ENCODE measurements at regions not wholly inside any gene's neighbourhood (a gene's known extent, or its start where the extent isn't known, plus 50 kb on each side); places are given as distances from the start of the nearest gene placed in this dataset.

- no peak overlapping the region for H3K4me3 ChIP-seq
- no peak for DNase-seq (ENCODE audit: low read depth, low spot score)
- no peak overlapping the region for H3K9ac ChIP-seq (ENCODE audit: insufficient read length)
- no peaks in the 10 kb centered on the region for H3K9me3 ChIP-seq (ENCODE audit: low read depth, low read length)
- TF ChIP-seq EZH2 (IDR thresholded peaks at IDR 0.05) (no peak), POLR2AphosphoS5 (IDR thresholded peaks at IDR 0.05; ENCODE audit: borderline replicate concordance, low read depth, low read length) (no peak), FOXP2 (optimal IDR thresholded peaks at IDR 0.05; ENCODE audit: control extremely low read depth, extremely low read length, insufficient read depth) (no peak)
- no peaks in the 10 kb centered on the region for H3K36me3 ChIP-seq (ENCODE audit: insufficient read depth, low read length)
- no peak overlapping the region for H3K27ac ChIP-seq
Observed at GRCh38 chr4:119781044-119781443, 152.4 kb upstream of the PDE5A start.

- Histone ChIP-seq H3K4me3 (no peak overlapping the region), H3K9ac (ENCODE audit: insufficient read length) (no peak overlapping the region), H3K27ac (no peak overlapping the region), H3K36me3 (ENCODE audit: insufficient read depth, low read length) (no peaks in the 10 kb centered on the region), H3K9me3 (ENCODE audit: low read depth, low read length) (no peaks in the 10 kb centered on the region)
- TF ChIP-seq FOXP2 (optimal IDR thresholded peaks at IDR 0.05; ENCODE audit: control extremely low read depth, extremely low read length, insufficient read depth) (no peak), EZH2 (IDR thresholded peaks at IDR 0.05) (no peak), POLR2AphosphoS5 (IDR thresholded peaks at IDR 0.05; ENCODE audit: borderline replicate concordance, low read depth, low read length) (no peak)
- DNase-seq (ENCODE audit: low read depth, low spot score) = no peak
Observed at GRCh38 chr4:119774840-119775239, 146.2 kb upstream of the PDE5A start.

DNA sequence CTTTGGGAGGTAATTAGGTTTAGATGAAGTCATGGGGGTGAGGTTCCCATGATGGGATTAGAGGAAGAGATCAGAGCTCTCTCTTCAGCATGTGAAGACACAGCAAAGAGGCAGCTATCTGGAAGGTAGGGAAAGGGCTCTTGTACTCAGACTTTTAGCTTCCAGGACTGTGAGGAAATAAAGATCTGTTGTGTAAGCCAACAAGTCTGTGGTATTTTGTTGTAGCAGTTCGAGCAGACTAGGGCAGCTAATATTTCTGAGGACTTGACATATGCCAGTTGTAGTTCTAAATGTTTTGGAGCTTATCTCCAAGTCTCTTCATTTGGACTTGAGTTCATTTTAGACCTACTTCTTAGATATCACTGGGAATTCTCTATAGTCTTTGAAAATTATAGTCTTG is 137.3 kb upstream of the PDE5A start:
- H3K9me3 ChIP-seq (ENCODE audit: low read depth, low read length) = no peaks in the 10 kb centered on the region
- H3K9ac ChIP-seq (ENCODE audit: insufficient read length) = no peak overlapping the region
- DNase-seq (ENCODE audit: low read depth, low spot score) = no peak
- no peak overlapping the region for H3K4me3 ChIP-seq
- no peak overlapping the region for H3K27ac ChIP-seq
- TF ChIP-seq FOXP2 (optimal IDR thresholded peaks at IDR 0.05; ENCODE audit: control extremely low read depth, extremely low read length, insufficient read depth) (no peak), POLR2AphosphoS5 (IDR thresholded peaks at IDR 0.05; ENCODE audit: borderline replicate concordance, low read depth, low read length) (no peak), EZH2 (IDR thresholded peaks at IDR 0.05) (no peak)
- no peaks in the 10 kb centered on the region for H3K36me3 ChIP-seq (ENCODE audit: insufficient read depth, low read length)

DNA sequence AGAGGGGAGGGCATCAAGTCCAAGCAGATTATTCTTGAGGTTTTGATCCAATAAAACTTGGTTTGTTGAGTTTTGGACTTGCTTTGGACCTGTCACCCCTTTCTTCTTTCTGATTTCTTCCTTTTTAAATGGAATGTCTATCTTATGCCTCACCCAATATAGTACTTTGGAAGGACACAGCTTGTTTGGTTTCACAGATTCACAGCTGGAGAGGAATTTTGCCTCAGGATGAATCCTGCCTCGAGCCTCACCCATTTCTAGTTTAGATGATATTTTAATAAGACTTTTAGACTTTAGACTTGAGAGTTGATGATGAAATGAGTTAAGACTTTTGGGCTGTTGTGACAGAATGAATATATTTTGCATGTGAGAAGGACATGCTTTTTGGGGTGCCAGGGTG is 136.9 kb upstream of the PDE5A start:
- Histone ChIP-seq H3K9me3 (ENCODE audit: low read depth, low read length) (no peaks in the 10 kb centered on the region), H3K9ac (ENCODE audit: insufficient read length) (no peak overlapping the region), H3K27ac (no peak overlapping the region), H3K36me3 (ENCODE audit: insufficient read depth, low read length) (no peaks in the 10 kb centered on the region), H3K4me3 (no peak overlapping the region)
- TF ChIP-seq FOXP2 (optimal IDR thresholded peaks at IDR 0.05; ENCODE audit: control extremely low read depth, extremely low read length, insufficient read depth) (no peak), EZH2 (IDR thresholded peaks at IDR 0.05) (no peak), POLR2AphosphoS5 (IDR thresholded peaks at IDR 0.05; ENCODE audit: borderline replicate concordance, low read depth, low read length) (no peak)
- DNase-seq (ENCODE audit: low read depth, low spot score) = no peak

- H3K9ac ChIP-seq (ENCODE audit: insufficient read length) = no peak overlapping the region
- no peaks in the 10 kb centered on the region for H3K36me3 ChIP-seq (ENCODE audit: insufficient read depth, low read length)
- TF ChIP-seq FOXP2 (optimal IDR thresholded peaks at IDR 0.05; ENCODE audit: control extremely low read depth, extremely low read length, insufficient read depth) (no peak), EZH2 (IDR thresholded peaks at IDR 0.05) (no peak)
Observed at GRCh38 chr4:119763386-119763785, 134.8 kb upstream of the PDE5A start.

DNA sequence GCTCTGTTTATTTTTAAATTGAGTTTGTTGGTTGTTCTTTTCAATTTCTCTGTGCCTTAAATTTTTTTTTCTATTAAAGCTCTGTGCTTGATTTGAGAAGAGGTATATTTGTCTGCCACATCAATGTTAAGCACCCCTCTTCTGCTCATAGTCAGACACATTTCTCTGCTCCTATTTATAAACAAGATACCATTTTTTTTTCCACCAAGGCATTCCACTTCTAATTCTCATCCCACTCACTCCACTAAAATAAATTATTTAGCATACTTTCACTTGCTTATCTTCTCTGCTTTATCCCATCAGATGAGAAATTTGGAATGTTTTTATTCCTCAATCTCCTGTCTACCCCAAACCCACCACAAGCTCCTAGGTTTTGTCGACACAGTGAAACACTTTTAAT is 127.0 kb upstream of the PDE5A start:
- no peak overlapping the region for H3K9ac ChIP-seq (ENCODE audit: insufficient read length)
- no peak overlapping the region for H3K4me3 ChIP-seq
- H3K27ac ChIP-seq = no peak overlapping the region
- no peaks in the 10 kb centered on the region for H3K36me3 ChIP-seq (ENCODE audit: insufficient read depth, low read length)
- no peaks in the 10 kb centered on the region for H3K9me3 ChIP-seq (ENCODE audit: low read depth, low read length)
- TF ChIP-seq POLR2AphosphoS5 (IDR thresholded peaks at IDR 0.05; ENCODE audit: borderline replicate concordance, low read depth, low read length) (no peak), FOXP2 (optimal IDR thresholded peaks at IDR 0.05; ENCODE audit: control extremely low read depth, extremely low read length, insufficient read depth) (no peak), EZH2 (IDR thresholded peaks at IDR 0.05) (no peak)
- DNase-seq (ENCODE audit: low read depth, low spot score) = no peak

More at GRCh38 chr4:119763386-119763785, 134.8 kb upstream of the PDE5A start:
- H3K9me3 ChIP-seq (ENCODE audit: low read depth, low read length) = no peaks in the 10 kb centered on the region
- H3K27ac ChIP-seq = no peak overlapping the region
- H3K4me3 ChIP-seq = no peak overlapping the region
- DNase-seq (ENCODE audit: low read depth, low spot score) = no peak

DNA sequence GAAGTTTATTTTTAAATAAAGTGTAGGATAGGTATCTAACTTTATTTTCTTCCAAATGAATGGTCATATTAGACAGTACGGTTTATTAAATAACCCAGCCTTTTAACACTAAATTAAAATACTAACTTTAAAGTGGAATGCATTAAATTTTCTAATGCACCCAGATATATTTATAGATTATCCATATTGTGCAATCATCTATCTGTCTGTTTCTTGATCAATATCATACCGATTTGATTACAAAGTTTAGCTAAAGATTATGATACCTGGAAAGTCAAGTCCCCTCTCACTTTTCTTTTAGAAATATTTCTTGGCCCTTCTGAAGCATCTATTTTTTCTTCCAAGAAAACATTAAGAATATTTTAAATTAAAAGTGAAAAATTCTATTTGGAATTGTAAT is 124.3 kb upstream of the PDE5A start:
- no peak overlapping the region for H3K27ac ChIP-seq
- DNase-seq (ENCODE audit: low read depth, low spot score) = no peak
- H3K4me3 ChIP-seq = no peak overlapping the region
- no peaks in the 10 kb centered on the region for H3K36me3 ChIP-seq (ENCODE audit: insufficient read depth, low read length)
- TF ChIP-seq FOXP2 (optimal IDR thresholded peaks at IDR 0.05; ENCODE audit: control extremely low read depth, extremely low read length, insufficient read depth) (no peak), POLR2AphosphoS5 (IDR thresholded peaks at IDR 0.05; ENCODE audit: borderline replicate concordance, low read depth, low read length) (no peak), EZH2 (IDR thresholded peaks at IDR 0.05) (no peak)
- no peak overlapping the region for H3K9ac ChIP-seq (ENCODE audit: insufficient read length)
- no peaks in the 10 kb centered on the region for H3K9me3 ChIP-seq (ENCODE audit: low read depth, low read length)

DNA sequence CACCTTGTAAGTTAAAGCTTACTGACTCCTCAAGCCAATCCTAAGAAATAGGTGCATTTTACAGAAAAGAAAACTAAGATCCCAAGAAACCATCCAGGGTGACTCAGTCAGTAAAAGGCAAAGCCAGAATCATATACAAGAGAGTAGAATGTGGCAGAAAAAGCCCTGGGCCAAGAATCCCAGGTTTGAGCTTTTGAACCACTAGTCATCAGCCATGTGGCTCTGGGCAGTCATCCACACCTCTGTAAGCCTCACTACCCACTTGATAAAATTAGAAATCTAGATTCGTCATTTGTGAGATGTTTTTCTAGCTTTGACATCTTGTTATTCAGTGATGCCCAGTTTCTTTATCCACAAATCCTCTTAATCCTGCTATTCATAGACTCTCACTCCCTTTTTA is 122.2 kb upstream of the PDE5A start:
- TF ChIP-seq POLR2AphosphoS5 (IDR thresholded peaks at IDR 0.05; ENCODE audit: borderline replicate concordance, low read depth, low read length) (no peak), EZH2 (IDR thresholded peaks at IDR 0.05) (no peak), FOXP2 (optimal IDR thresholded peaks at IDR 0.05; ENCODE audit: control extremely low read depth, extremely low read length, insufficient read depth) (no peak)
- no peak overlapping the region for H3K4me3 ChIP-seq
- no peak overlapping the region for H3K9ac ChIP-seq (ENCODE audit: insufficient read length)
- H3K36me3 ChIP-seq (ENCODE audit: insufficient read depth, low read length) = no peaks in the 10 kb centered on the region
- DNase-seq (ENCODE audit: low read depth, low spot score) = no peak
- no peak overlapping the region for H3K27ac ChIP-seq
- H3K9me3 ChIP-seq (ENCODE audit: low read depth, low read length) = no peaks in the 10 kb centered on the region

GRCh38 chr4:119750048-119750447 is 121.4 kb upstream of the PDE5A start:
- Histone ChIP-seq H3K27ac (no peak overlapping the region), H3K4me3 (no peak overlapping the region), H3K9ac (ENCODE audit: insufficient read length) (no peak overlapping the region), H3K9me3 (ENCODE audit: low read depth, low read length) (no peaks in the 10 kb centered on the region), H3K36me3 (ENCODE audit: insufficient read depth, low read length) (no peaks in the 10 kb centered on the region)
- TF ChIP-seq POLR2AphosphoS5 (IDR thresholded peaks at IDR 0.05; ENCODE audit: borderline replicate concordance, low read depth, low read length) (no peak), FOXP2 (optimal IDR thresholded peaks at IDR 0.05; ENCODE audit: control extremely low read depth, extremely low read length, insufficient read depth) (no peak), EZH2 (IDR thresholded peaks at IDR 0.05) (no peak)
- DNase-seq (ENCODE audit: low read depth, low spot score) = no peak
